ENCODE measurements at regions not wholly inside any gene's neighbourhood (a gene's known extent, or its start where the extent isn't known, plus 50 kb on each side); places are given as distances from the start of the nearest gene placed in this dataset.

DNA sequence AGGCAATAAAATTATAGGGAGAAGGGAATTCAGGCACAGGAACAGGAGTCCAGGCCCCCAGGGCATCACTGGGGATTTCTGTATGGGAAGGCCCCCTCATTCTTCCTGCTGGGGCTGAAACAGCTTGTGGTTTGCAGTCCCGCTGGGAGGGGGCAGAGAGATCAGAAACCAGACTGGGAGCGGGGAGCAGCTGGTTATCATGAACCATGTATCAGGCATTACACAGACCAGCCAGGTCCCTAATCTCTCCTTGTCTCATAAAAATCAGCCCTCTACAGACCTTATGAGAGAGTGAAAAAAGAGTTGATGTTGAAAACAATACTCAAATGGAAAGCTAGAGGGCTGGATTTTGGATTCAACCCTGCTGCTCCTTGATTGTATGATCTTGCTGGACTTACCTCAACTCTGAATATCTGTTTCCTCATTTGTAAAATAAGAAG is 93.4 kb upstream of the F3 start:
- no peaks in the 10 kb centered on the region for H3K27me3 ChIP-seq (replicated peaks; ENCODE audit: control insufficient read depth, insufficient read depth, low read length)
- BruUV-seq (replicated peaks): no TSS peak
- Mint-ChIP-seq H3K4me1 (ENCODE audit: low read depth, unreplicated experiment) (no peaks in the 10 kb centered on the region), H3K27me3 (ENCODE audit: insufficient read depth, unreplicated experiment) (no peaks in the 10 kb centered on the region), H3K36me3 (ENCODE audit: insufficient read depth, unreplicated experiment) (no peaks in the 10 kb centered on the region), H3K9me3 (ENCODE audit: unreplicated experiment) (peaks cover 2% of the 10 kb centered on the region), H3K4me3 (ENCODE audit: unreplicated experiment) (no peak overlapping the region), H3K27ac (ENCODE audit: unreplicated experiment) (no peak overlapping the region)
- H3K9me3 ChIP-seq: no peaks in the 10 kb centered on the region
- TF ChIP-seq, protein P1, sequence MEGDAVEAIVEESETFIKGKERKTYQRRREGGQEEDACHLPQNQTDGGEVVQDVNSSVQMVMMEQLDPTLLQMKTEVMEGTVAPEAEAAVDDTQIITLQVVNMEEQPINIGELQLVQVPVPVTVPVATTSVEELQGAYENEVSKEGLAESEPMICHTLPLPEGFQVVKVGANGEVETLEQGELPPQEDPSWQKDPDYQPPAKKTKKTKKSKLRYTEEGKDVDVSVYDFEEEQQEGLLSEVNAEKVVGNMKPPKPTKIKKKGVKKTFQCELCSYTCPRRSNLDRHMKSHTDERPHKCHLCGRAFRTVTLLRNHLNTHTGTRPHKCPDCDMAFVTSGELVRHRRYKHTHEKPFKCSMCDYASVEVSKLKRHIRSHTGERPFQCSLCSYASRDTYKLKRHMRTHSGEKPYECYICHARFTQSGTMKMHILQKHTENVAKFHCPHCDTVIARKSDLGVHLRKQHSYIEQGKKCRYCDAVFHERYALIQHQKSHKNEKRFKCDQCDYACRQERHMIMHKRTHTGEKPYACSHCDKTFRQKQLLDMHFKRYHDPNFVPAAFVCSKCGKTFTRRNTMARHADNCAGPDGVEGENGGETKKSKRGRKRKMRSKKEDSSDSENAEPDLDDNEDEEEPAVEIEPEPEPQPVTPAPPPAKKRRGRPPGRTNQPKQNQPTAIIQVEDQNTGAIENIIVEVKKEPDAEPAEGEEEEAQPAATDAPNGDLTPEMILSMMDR (IDR thresholded peaks at IDR 0.05; ENCODE audit: insufficient read depth in 1 of 2, low read depth in 1 of 2, low read length in 1 of 2, severe bottlenecking in 1 of 2, unreplicated experiment in 1 of 2): no peak
- intact Hi-C loops (cut with micrococcal nuclease; ENCODE audit: unreplicated experiment): no loop called here
- H3K4me1 ChIP-seq: no peaks in the 10 kb centered on the region
- H3K4me3 ChIP-seq (ENCODE audit: low read depth, low read length): no peak overlapping the region
- no peaks in the 10 kb centered on the region for H3K36me3 ChIP-seq (ENCODE audit: control insufficient read depth, insufficient read depth, low read length)
- CTCF ChIA-PET: interaction anchor here (0.7 kb wide), 1 partner anchor 10 kb away, joined by 3 read pairs; no protein-coding TSS in a partner anchor
- DNase-seq: no peak
- POLR2A ChIA-PET: no interaction called here

DNA sequence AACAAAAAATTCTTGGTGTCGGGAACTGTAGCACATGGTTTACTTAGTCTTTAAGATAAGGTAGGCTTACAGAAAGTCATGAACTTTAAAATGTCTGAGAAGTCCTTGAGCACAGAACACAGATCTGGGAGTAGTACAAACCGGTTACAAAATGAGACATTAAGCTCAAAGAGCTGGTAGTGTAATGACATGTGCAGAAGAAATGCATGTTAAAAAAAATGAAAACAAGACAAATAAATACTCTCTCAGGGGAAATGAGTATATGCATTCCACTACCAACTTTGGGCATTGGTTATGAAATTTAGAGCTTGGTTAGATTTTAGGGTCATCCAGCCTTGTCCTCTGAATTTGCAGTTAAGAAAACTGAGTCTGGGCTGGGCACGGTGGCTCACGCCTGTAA is 91.5 kb upstream of the F3 start:
- H3K4me1 Mint-ChIP-seq (ENCODE audit: low read depth, unreplicated experiment): no peaks in the 10 kb centered on the region
- TF ChIP-seq, protein P1 (IDR thresholded peaks at IDR 0.05; ENCODE audit: insufficient read depth in 1 of 2, low read depth in 1 of 2, low read length in 1 of 2, severe bottlenecking in 1 of 2, unreplicated experiment in 1 of 2): no peak
- POLR2A ChIA-PET: no interaction called here
- BruUV-seq (replicated peaks): no TSS peak
- H3K9me3 Mint-ChIP-seq (ENCODE audit: unreplicated experiment): no peaks in the 10 kb centered on the region
- Histone ChIP-seq H3K4me3 (ENCODE audit: low read depth, low read length) (no peak overlapping the region), H3K36me3 (ENCODE audit: control insufficient read depth, insufficient read depth, low read length) (no peaks in the 10 kb centered on the region), H3K27me3 (replicated peaks; ENCODE audit: control insufficient read depth, insufficient read depth, low read length) (no peaks in the 10 kb centered on the region), H3K4me1 (0 out of 2 replicates have a peak, but pooled peaks cover under 1% of the 10 kb centered on the region), H3K9me3 (no peaks in the 10 kb centered on the region)
- no peak overlapping the region for H3K4me3 Mint-ChIP-seq (ENCODE audit: unreplicated experiment)
- no peak for DNase-seq
- no peaks in the 10 kb centered on the region for H3K36me3 Mint-ChIP-seq (ENCODE audit: insufficient read depth, unreplicated experiment)
- intact Hi-C loops (cut with micrococcal nuclease; ENCODE audit: unreplicated experiment): no loop called here
- no peak overlapping the region for H3K27ac Mint-ChIP-seq (ENCODE audit: unreplicated experiment)
- CTCF ChIA-PET: no interaction called here
- no peaks in the 10 kb centered on the region for H3K27me3 Mint-ChIP-seq (ENCODE audit: insufficient read depth, unreplicated experiment)

DNA sequence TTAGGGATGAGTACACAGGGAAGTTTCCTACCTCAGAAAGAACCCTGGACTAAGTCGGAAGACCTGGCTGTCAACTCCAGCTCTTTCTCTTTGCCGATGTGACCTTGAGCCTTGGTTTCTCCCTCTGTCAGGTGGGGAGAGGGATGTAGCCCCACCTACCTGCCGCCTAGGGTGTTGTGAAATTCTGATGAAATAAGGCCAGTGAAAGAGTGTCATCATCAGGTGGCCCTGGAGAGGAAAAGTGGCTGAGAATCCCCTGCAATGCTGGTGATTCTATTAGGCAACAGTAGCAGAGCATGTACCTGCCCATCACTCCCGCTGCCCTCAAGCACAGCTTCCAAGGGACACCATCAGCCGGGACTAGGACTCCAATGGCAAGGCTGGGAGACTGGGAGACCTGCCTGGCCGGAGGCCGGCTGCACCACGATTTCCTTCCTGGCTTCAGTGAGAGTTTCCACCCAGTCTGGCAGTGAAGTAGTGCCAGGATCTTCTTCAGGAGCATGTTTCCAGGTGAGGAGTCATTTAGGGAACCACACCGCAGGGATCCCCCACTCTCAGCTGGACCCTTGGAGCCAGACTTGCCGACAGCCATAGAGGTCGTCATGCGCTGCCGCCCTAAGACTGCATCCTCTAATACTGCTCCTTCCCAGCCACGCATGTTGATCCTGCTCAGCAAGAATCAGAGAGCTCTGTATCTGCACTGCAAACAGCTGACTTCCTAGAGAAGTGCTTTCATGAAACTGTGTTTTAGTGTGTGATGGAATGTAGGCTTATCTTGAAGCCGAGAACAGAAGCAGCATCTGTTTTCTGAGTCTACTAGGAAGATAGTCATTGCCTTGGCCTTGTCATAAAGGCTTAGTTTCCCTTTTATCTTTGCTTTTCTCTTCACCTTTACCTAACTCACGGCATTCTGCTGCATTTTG is 88.0 kb upstream of the F3 start:
- no peaks in the 10 kb centered on the region for H3K9me3 ChIP-seq

More for the DNA sequence above, 88.0 kb upstream of the F3 start:
- H3K4me1 Mint-ChIP-seq (ENCODE audit: low read depth, unreplicated experiment): no peaks in the 10 kb centered on the region
- Histone ChIP-seq H3K4me1 (0 out of 2 replicates have a peak, but pooled peaks cover 3% of the 10 kb centered on the region), H3K36me3 (ENCODE audit: control insufficient read depth, insufficient read depth, low read length) (no peaks in the 10 kb centered on the region), H3K27me3 (replicated peaks; ENCODE audit: control insufficient read depth, insufficient read depth, low read length) (no peaks in the 10 kb centered on the region), H3K4me3 (ENCODE audit: low read depth, low read length) (no peak overlapping the region)
- ChIA-PET POLR2A (no interaction called here), CTCF (no interaction called here)
- BruUV-seq (replicated peaks): no TSS peak
- DNase-seq: no peak
- intact Hi-C loops (cut with micrococcal nuclease; ENCODE audit: unreplicated experiment): no loop called here
- TF ChIP-seq, protein P1 (IDR thresholded peaks at IDR 0.05; ENCODE audit: insufficient read depth in 1 of 2, low read depth in 1 of 2, low read length in 1 of 2, severe bottlenecking in 1 of 2, unreplicated experiment in 1 of 2): no peak
- no peaks in the 10 kb centered on the region for H3K27me3 Mint-ChIP-seq (ENCODE audit: insufficient read depth, unreplicated experiment)
- no peak overlapping the region for H3K4me3 Mint-ChIP-seq (ENCODE audit: unreplicated experiment)
- H3K27ac Mint-ChIP-seq (ENCODE audit: unreplicated experiment): no peak overlapping the region
- H3K9me3 Mint-ChIP-seq (ENCODE audit: unreplicated experiment): no peaks in the 10 kb centered on the region
- H3K36me3 Mint-ChIP-seq (ENCODE audit: insufficient read depth, unreplicated experiment): no peaks in the 10 kb centered on the region
